Ishikawa (cell line): ENCODE measurements at regions not wholly inside any gene's neighbourhood (a gene's known extent, or its start where the extent isn't known, plus 50 kb on each side); places are given as distances from the start of the nearest gene placed in this dataset.

ENCODE experiments used
- CEBPB ChIP-seq: IDR thresholded peaks from 2 replicates; pipeline ENCODE4 v1.6.1; 2012
- CREB1 ChIP-seq: IDR thresholded peaks from 2 replicates; pipeline ENCODE4 v1.6.1; 2012; ENCODE audit warnings: low read depth
- EGR1 ChIP-seq: IDR thresholded peaks from 2 replicates; pipeline ENCODE4 v1.6.1; 2012
- EP300 ChIP-seq: IDR thresholded peaks from 2 replicates; pipeline ENCODE4 v1.6.1; 2012; ENCODE audit warnings: borderline replicate concordance
- FOXM1 ChIP-seq: IDR thresholded peaks from 2 replicates; pipeline ENCODE4 v1.6.1; 2012; ENCODE audit warnings: low read depth, borderline replicate concordance
- MAX ChIP-seq: IDR thresholded peaks from 2 replicates; pipeline ENCODE4 v1.6.1; 2012
- NFIC ChIP-seq: IDR thresholded peaks from 2 replicates; pipeline ENCODE4 v1.6.1; 2012
- RAD21 ChIP-seq: IDR thresholded peaks from 2 replicates; pipeline ENCODE4 v1.6.1; 2012; ENCODE audit warnings: low read depth
- REST ChIP-seq: IDR thresholded peaks from 2 replicates; pipeline ENCODE4 v1.6.1; 2012; ENCODE audit warnings: low read depth, mild to moderate bottlenecking
- TAF1 ChIP-seq: IDR thresholded peaks from 2 replicates; pipeline ENCODE4 v1.6.1; 2012; ENCODE audit warnings: low read depth, mild to moderate bottlenecking
- TCF12 ChIP-seq: IDR thresholded peaks from 2 replicates; pipeline ENCODE4 v1.6.1; 2012; ENCODE audit warnings: low read depth
- TEAD4 ChIP-seq: IDR thresholded peaks from 2 replicates; pipeline ENCODE4 v1.6.1; 2012
- YY1 ChIP-seq: IDR thresholded peaks from 2 replicates; pipeline ENCODE4 v1.6.1; 2012; ENCODE audit warnings: low read depth
- ZBTB7A ChIP-seq: IDR thresholded peaks from 2 replicates; pipeline ENCODE4 v1.6.1; 2012; ENCODE audit warnings: low read depth
- TF ChIP-seq, protein P1 (sequence below): IDR thresholded peaks from 2 replicates; pipeline ENCODE4 v1.6.1; 2012

GRCh38 chr13:83752141-83752540 lies 130.1 kb downstream of the SLITRK1 start:
- no peak for TF ChIP-seq EGR1
- 0 out of 2 replicates have a peak, but pooled peaks have one; percentile 30 for TF ChIP-seq TEAD4

GRCh38 chr13:83740622-83741021 lies 141.7 kb downstream of the SLITRK1 start:
- TF ChIP-seq EP300, result no peak
- TF ChIP-seq TEAD4, result no peak
- no peak for TF ChIP-seq ZBTB7A
- no peak for TF ChIP-seq RAD21
- no peak for TF ChIP-seq MAX
- no peak for TF ChIP-seq YY1
- no peak for TF ChIP-seq CREB1
- TF ChIP-seq EGR1, result no peak
- TF ChIP-seq TAF1, result no peak
- TF ChIP-seq FOXM1, result no peak
- TF ChIP-seq, protein P1, sequence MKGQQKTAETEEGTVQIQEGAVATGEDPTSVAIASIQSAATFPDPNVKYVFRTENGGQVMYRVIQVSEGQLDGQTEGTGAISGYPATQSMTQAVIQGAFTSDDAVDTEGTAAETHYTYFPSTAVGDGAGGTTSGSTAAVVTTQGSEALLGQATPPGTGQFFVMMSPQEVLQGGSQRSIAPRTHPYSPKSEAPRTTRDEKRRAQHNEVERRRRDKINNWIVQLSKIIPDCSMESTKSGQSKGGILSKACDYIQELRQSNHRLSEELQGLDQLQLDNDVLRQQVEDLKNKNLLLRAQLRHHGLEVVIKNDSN, result no peak
- no peak for TF ChIP-seq REST
- TF ChIP-seq NFIC, result no peak
- TF ChIP-seq TCF12, result no peak
- no peak for TF ChIP-seq CEBPB

- TF ChIP-seq CREB1 (no peak), TAF1 (no peak)
These were observed 143.9 kb downstream of the SLITRK1 start for GRCh38 chr13:83738407-83738806.

- TF ChIP-seq YY1 (no peak), CREB1 (no peak), CEBPB (no peak)
These were observed 149.0 kb downstream of the SLITRK1 start for GRCh38 chr13:83733293-83733692.

DNA sequence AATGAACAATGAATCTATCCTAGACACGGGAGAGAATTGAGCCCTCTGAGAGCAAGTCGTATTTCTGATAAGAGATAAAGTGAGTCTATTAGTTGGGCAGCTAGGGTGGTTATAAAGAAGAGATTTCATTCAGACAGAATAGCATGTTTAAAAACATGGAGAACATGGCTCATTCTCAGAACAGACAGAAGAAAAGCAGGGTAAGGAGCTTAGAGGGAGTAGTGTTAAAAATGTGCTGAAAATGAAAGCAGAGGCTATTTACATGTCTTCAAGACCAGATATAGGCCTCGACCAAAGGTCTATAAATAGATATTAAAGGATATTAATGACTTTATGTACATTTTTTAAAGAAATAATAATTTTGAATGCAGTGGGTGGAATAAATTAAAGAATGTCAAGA lies 149.5 kb downstream of the SLITRK1 start:
- no peak for TF ChIP-seq YY1
- TF ChIP-seq TEAD4, result no peak
- no peak for TF ChIP-seq ZBTB7A
- no peak for TF ChIP-seq CREB1
- no peak for TF ChIP-seq MAX
- TF ChIP-seq TAF1, result no peak
- no peak for TF ChIP-seq REST
- no peak for TF ChIP-seq RAD21
- TF ChIP-seq EGR1, result no peak
- TF ChIP-seq EP300, result no peak
- TF ChIP-seq, protein P1, result no peak
- TF ChIP-seq FOXM1, result no peak

DNA sequence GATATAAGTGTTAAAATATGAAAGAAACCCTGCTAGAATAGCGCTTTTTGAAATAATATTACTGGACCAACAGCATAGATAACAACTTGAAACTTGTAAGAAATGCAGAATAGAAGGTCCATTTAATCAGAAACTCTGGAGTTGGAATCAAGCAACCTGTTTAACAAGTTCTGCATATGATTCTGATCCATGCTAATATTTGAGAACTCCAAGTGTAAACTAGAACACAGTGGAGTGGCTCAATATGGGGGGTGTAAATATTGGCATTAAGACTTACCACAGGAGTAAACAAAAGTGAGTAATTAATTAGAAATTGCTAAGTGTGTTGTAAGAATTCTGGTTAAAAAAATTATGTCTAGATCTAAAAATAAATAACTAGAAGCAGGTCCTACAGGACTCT lies 151.2 kb downstream of the SLITRK1 start:
- no peak for TF ChIP-seq TAF1

- no peak for TF ChIP-seq TCF12
- no peak for TF ChIP-seq CREB1
These were observed 151.6 kb downstream of the SLITRK1 start for GRCh38 chr13:83730674-83731073.

DNA sequence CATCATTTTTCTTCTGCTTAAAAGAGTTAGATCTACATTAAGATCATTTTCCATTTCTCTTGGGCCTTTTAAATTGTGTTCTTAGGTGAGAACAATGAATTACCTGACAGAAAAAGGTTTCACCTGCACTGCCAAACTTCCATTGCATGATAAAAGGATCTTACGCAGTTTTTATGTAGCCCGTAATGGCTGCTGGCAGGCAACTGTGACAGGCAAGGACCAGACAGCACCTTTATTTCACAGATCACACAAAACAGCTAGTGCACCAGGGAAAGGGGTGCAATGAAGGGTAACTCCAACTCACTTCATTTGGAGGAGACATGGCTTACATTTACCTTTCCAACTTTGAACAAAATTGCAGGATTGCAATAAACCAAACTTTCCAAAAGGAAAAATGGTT lies 159.8 kb downstream of the SLITRK1 start:
- TF ChIP-seq NFIC (no peak), TEAD4 (no peak), ZBTB7A (no peak), CREB1 (no peak), EP300 (no peak), REST (no peak), CEBPB (no peak), TAF1 (no peak), YY1 (no peak), MAX (no peak), RAD21 (no peak), TCF12 (no peak), FOXM1 (no peak), EGR1 (no peak)
- TF ChIP-seq, protein P1, result no peak
